Activated T-cell treated with anti-CD3 and anti-CD28 coated beads for 1 hour (primary cell): ENCODE measurements at regions not wholly inside any gene's neighbourhood (a gene's known extent, or its start where the extent isn't known, plus 50 kb on each side); places are given as distances from the start of the nearest gene placed in this dataset.
"Not testable (repeated sequence)": the region's sequence is repeated elsewhere in the genome, so short reads cannot be mapped to it uniquely, and the experiment has no call there.

Experiments
- DNase-seq: peaks from one replicate; pipeline ENCODE4 v3.0.0-alpha.2; 2020; ENCODE audit warnings: low read depth

GRCh38 chr1:101185421-101185820 lies 51.4 kb upstream of the S1PR1 start:
- no peak for DNase-seq

DNA sequence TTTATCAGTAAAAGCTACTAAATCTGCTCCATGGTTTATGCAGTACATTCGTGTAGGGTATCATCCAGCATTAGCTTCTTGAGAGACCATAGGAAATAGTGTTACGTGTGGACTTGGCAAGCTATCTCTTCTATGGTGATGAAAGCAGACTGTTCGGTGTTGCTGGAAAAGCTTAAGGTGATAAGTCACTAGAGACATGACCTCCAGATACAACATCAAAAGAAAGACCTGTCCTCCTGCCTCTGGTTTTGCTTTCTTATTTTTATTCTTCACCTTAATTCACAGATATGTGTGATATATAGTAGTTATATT lies 53.5 kb upstream of the S1PR1 start:
- DNase-seq: no peak

GRCh38 chr1:101182627-101183387 lies 54.0 kb upstream of the S1PR1 start:
- DNase-seq: no peak

- DNase-seq: no peak
Measured at GRCh38 chr1:101181930-101182329, 54.9 kb upstream of the S1PR1 start.

- DNase-seq: no peak
Measured at GRCh38 chr1:101178688-101179491, 57.9 kb upstream of the S1PR1 start.

- DNase-seq: no peak
Measured at GRCh38 chr1:101178341-101178687, 58.5 kb upstream of the S1PR1 start.

DNA sequence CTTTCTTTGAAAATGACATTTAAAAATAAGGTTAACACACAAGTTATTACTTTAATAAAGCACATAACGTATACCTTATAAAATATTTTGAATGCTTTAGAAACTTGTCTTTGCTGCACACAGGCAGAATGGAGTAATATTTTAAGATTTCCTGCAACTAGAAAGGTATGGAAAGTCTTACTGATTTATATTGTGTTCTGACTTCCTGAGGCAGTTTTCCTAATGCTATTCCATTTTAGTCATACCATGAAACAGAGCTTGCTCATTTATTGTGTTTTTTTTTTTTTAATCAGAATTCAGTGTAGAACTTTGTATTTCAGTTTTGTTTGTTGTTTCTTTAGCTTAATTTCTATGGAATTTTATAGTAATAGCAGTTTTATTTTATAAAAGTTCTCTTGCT lies 60.9 kb upstream of the S1PR1 start:
- DNase-seq: no peak

DNA sequence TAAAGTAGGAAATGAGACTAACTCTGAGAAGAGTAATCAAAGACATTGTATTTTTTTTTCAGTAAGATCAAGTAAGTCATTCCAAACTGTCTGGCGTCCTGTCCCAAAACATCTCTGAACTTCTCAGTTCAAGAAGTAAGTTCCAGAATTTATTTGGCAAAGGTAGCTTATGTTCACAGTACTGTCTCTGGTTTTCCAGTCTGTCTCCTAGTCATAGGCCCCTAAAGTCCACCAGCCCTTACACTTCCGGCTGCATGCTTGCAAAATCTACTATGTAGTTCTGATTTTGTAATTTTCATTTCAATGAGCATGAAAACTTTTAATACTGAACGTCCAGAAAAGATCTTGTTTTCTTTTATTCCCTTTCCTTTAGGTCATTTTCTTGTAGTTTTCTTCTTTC lies 61.4 kb upstream of the S1PR1 start:
- no peak for DNase-seq

DNA sequence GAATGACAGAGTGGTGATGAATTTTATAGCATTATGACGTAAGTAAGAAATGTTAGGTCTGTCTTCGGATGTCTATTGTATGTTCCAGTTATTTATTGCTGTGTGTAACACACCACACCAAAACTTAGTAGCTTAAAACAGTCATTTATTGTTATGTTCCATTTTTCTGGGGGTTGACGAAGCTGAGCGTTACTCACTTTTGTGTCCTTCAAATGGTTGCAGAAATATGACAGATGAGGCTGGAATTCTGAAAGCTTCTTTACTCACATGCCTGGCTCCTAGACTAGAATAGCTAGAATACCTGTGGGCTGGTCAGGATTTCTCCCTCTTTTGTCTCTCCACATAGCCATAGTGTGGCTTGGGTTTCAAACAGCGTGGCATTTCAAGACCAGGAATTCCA lies 62.1 kb upstream of the S1PR1 start:
- DNase-seq: no peak

GRCh38 chr1:101174298-101174697 lies 62.5 kb upstream of the S1PR1 start:
- DNase-seq: not testable (repeated sequence)

DNA sequence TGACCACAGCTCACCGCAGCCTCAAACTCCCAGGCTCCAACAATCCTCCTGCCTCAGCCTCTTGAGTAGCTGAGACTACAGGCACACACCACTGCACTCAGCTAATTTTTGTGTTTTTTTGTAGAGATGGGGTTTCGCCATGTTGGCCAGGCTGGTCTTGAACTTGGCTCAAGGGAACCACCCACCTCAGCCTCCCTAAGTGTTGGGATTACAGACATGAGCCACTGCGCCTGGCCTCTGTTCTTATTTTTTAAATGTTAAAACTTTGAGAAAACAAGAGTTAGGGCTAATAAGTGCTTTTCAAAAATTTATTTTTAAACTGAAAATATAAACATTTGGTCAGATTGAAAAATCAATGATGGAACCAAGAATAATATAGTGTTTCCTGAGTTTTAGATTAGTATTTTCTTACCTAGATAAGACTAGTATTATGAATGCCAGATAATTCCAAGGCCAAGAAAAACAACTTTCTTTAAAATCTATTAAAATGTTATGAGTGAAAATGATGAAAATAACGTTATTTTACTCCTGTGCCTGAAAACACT lies 66.2 kb upstream of the S1PR1 start:
- no peak for DNase-seq

GRCh38 chr1:101167891-101168290 lies 68.9 kb upstream of the S1PR1 start:
- DNase-seq: no peak

DNA sequence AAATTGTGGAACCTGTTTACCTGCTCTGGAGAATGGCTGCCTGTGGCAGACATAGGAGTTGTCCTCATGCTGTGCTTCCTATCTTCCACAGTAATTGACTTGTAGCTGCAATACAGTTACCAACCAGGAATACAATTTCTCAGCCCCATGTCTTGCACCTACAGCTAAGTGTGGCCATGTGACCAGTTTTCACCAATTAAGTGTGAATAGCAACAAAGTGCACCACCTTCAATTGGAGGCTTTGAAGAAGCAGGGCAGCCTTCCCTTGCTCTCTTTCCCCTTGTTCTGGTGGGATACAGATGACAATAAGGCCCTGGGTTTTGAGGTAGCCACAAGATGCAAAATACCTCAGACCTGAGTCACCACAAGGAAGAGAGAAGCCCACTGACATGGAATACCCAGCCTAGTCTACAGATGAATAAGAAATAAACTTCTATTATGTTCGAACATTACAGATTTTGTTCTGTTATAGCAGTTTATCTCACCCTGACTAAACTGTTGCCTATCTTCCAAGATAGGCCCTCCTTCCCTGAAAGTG lies 70.2 kb upstream of the S1PR1 start:
- DNase-seq: no peak

DNA sequence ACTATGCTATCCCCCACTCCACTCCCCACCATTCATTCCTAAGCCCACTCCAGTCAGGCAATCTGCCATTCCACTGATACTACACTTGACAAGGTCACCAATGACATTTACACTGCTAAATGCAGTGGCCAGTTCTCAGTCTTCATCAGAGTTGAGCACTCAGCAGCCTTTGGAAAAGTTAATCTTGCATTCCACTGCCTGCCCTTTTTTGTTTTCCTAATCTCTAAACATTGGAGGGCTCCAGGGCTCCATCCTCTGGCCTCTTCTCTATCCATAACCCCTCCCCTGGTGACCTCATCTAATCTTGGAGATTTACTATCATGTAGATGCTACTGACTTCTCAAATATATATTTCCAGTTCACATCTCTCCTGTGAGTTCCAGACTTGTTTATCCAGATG lies 70.9 kb upstream of the S1PR1 start:
- DNase-seq: no peak

- no peak for DNase-seq
Measured at GRCh38 chr1:101165532-101165931, 71.3 kb upstream of the S1PR1 start.

- no peak for DNase-seq
Measured at GRCh38 chr1:101164776-101165175, 72.0 kb upstream of the S1PR1 start.

- DNase-seq: no peak
Measured at GRCh38 chr1:101162736-101163735, 73.8 kb upstream of the S1PR1 start.

DNA sequence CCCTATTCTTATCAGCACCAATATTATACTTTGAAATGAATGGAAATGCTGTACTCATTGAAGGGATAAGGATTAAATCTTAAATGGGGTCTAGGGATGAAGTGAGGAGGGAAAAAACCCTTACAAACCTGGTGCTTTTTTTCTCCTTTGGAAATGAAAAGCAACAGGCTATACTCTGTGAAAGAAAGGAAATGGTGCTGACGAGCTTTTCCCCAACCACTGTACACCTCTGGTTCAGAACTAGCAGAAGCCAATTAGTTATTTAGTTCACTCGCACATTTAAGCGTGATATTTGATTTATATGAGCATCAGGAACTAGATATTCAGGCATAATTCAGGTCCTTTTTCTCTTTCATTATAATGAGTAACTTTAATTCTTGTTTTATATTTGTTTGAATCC lies 74.5 kb upstream of the S1PR1 start:
- no peak for DNase-seq

- DNase-seq: no peak
Measured at GRCh38 chr1:101161619-101162018, 75.2 kb upstream of the S1PR1 start.

- DNase-seq: no peak
Measured at GRCh38 chr1:101158424-101158823, 78.4 kb upstream of the S1PR1 start.

DNA sequence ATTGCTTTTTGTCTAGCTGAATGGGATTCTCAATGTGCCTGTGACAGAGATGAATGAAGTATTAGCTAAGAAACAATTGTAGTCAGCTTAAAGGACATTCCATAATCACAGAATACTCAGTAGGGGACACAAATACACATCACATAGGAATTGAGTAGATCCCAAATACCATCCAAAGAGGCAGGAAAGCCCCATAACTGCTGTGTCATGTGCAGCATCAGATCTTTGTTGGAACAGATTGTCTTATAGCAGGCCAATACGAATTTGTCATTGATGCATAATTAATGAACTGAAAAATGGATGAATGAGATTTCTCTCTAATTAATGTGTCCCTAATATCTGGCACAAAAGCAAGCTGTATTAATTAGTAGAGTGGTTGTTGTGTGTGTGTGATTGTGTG lies 82.3 kb upstream of the S1PR1 start:
- no peak for DNase-seq

GRCh38 chr1:101153692-101154091 lies 83.1 kb upstream of the S1PR1 start:
- no peak for DNase-seq
